ENCODE measurements at regions not wholly inside any gene's neighbourhood (a gene's known extent, or its start where the extent isn't known, plus 50 kb on each side); places are given as distances from the start of the nearest gene placed in this dataset.

GRCh38 chr11:32173977-32174376 is 83.1 kb downstream of the RCN1 start (continued):
- TF ChIP-seq, protein P1, sequence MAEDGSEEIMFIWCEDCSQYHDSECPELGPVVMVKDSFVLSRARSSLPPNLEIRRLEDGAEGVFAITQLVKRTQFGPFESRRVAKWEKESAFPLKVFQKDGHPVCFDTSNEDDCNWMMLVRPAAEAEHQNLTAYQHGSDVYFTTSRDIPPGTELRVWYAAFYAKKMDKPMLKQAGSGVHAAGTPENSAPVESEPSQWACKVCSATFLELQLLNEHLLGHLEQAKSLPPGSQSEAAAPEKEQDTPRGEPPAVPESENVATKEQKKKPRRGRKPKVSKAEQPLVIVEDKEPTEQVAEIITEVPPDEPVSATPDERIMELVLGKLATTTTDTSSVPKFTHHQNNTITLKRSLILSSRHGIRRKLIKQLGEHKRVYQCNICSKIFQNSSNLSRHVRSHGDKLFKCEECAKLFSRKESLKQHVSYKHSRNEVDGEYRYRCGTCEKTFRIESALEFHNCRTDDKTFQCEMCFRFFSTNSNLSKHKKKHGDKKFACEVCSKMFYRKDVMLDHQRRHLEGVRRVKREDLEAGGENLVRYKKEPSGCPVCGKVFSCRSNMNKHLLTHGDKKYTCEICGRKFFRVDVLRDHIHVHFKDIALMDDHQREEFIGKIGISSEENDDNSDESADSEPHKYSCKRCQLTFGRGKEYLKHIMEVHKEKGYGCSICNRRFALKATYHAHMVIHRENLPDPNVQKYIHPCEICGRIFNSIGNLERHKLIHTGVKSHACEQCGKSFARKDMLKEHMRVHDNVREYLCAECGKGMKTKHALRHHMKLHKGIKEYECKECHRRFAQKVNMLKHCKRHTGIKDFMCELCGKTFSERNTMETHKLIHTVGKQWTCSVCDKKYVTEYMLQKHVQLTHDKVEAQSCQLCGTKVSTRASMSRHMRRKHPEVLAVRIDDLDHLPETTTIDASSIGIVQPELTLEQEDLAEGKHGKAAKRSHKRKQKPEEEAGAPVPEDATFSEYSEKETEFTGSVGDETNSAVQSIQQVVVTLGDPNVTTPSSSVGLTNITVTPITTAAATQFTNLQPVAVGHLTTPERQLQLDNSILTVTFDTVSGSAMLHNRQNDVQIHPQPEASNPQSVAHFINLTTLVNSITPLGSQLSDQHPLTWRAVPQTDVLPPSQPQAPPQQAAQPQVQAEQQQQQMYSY (CRISPR knock-in tag; IDR thresholded peaks at IDR 0.05) = no peak
- TF ChIP-seq IKZF1 (conservative IDR thresholded peaks at IDR 0.05) (no peak), KAT2A (conservative IDR thresholded peaks at IDR 0.05; ENCODE audit: control insufficient read depth, low read depth, low read length) (no peak), ASH2L (IDR thresholded peaks at IDR 0.05; ENCODE audit: borderline replicate concordance, low read depth) (no peak), ESRRA (IDR thresholded peaks at IDR 0.05; ENCODE audit: low read length) (no peak)

DNA sequence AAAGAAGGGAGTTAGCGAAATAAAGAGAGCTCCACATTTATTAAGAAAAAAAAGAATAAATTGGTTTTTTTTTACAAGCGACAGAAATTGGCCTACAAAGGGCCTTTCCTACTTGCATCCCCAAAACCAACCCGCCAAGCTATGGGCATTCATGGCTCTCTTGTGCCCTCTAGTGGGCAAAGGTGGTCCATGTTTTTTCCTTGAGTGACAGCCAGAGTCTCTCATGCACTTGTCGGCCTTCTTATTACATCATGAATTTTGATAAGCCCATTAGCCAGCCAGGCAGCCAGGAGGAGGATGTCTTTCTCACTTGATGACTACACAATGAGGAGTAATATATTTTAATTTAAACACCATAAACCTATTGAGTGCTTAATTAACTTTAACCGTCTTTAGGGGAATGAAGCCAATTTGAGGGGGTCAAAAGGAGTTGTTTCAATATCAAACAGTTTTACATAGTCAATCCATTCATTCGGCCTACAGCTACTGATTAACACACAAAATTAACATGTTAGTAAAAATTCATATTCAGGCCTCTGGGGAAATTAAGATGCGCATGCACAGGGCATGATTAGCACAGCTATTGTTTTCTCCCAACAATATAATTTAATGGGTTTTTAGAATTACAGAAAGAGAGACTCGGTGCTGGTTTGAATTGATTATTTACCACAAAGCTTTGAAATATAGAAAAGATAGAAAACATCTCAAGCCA is 85.5 kb downstream of the RCN1 start:
- no peaks in the 10 kb centered on the region for H3K36me3 ChIP-seq (ENCODE audit: control insufficient read depth in 2 of 2, insufficient read depth in 2 of 2, low read length in 1 of 2)
- WGBS (ENCODE audit: insufficient coverage, insufficient replicate concordance, low lambda C conversion rate, missing lambda C conversion rate) = 20% methylated on average over 8 of the region's 8 CpGs
- H3K27me3 ChIP-seq (replicated peaks in 1 of 2; ENCODE audit: control insufficient read depth in 2 of 2, insufficient read depth in 2 of 2, low read length in 1 of 2) = no peaks in the 10 kb centered on the region
- in situ Hi-C loops (cut with MboI) (no loop called here), intact Hi-C loops (cut with micrococcal nuclease; ENCODE audit: unreplicated experiment) (loop anchor here (1.0 to 10.0 kb wide), 7 partner anchors 124 to 1069 kb away; no protein-coding TSS in a partner anchor)
- ChIA-PET SMC1A (ENCODE audit: uncharacterized antibody, unreplicated experiment) (interaction anchor here (0.9 to 12.7 kb wide), 33 partner anchors 9 to 1069 kb away, joined by 3 to 205 read pairs (median 5); no protein-coding TSS in a partner anchor), POLR2A (no interaction called here), RAD21 (ENCODE audit: unreplicated experiment) (interaction anchor here (0.7 to 3.4 kb wide), 23 partner anchors 10 to 1071 kb away, joined by 3 to 39 read pairs (median 5); no protein-coding TSS in a partner anchor), CTCF (interaction anchor here (0.6 to 11.7 kb wide), 56 partner anchors 9 to 1154 kb away, joined by 3 to 306 read pairs (median 5); no protein-coding TSS in a partner anchor)
- no peak overlapping the region for H3K9ac ChIP-seq (ENCODE audit: control insufficient read depth, insufficient read depth, low read length)
- no TSS peak for BruUV-seq (replicated peaks)
- no peak overlapping the region for H3K4me2 ChIP-seq (ENCODE audit: control insufficient read depth, insufficient read depth)
- H3K9me3 ChIP-seq (replicated peaks; ENCODE audit: control insufficient read depth, insufficient read depth, low read length) = no peaks in the 10 kb centered on the region
- no peaks in the 10 kb centered on the region; the same call in 1 of the 2 replicates for H3K4me1 ChIP-seq (ENCODE audit: control insufficient read depth, insufficient read depth, low read length)
- peak; percentile 66 for FAIRE-seq
- H4K20me1 ChIP-seq (ENCODE audit: control insufficient read depth, insufficient read depth) = no peaks in the 10 kb centered on the region
- H2AFZ ChIP-seq (ENCODE audit: control insufficient read depth, low read depth, low read length) = no peak overlapping the region
- no peak overlapping the region for H3K4me3 ChIP-seq
- ATAC-seq = peak; percentile 88
- H3K79me2 ChIP-seq (ENCODE audit: control insufficient read depth, insufficient read depth, low read length) = no peaks in the 10 kb centered on the region
- no peak overlapping the region for H3K27ac ChIP-seq (ENCODE audit: control insufficient read depth, insufficient read depth)
- peak; percentile 64 for DNase-seq (ENCODE audit: low read depth, low spot score)
- peak; percentile 94 for TF ChIP-seq SMC3 (IDR thresholded peaks at IDR 0.05; ENCODE audit: borderline replicate concordance, low read length)
- no peak for TF ChIP-seq BCL11A (IDR thresholded peaks at IDR 0.05; ENCODE audit: low read depth, low read length)
- no peak for TF ChIP-seq ELK1 (IDR thresholded peaks at IDR 0.05; ENCODE audit: low read depth, low read length)
- no peak for TF ChIP-seq ATF2 (IDR thresholded peaks at IDR 0.05; ENCODE audit: low read length)
- TF ChIP-seq RUNX3 (IDR thresholded peaks at IDR 0.05; ENCODE audit: low read length) = peak; percentile 41; the same call in 1 of the 2 replicates
- peak; percentile 98 for TF ChIP-seq PKNOX1 (IDR thresholded peaks at IDR 0.05)
- TF ChIP-seq, protein P2, sequence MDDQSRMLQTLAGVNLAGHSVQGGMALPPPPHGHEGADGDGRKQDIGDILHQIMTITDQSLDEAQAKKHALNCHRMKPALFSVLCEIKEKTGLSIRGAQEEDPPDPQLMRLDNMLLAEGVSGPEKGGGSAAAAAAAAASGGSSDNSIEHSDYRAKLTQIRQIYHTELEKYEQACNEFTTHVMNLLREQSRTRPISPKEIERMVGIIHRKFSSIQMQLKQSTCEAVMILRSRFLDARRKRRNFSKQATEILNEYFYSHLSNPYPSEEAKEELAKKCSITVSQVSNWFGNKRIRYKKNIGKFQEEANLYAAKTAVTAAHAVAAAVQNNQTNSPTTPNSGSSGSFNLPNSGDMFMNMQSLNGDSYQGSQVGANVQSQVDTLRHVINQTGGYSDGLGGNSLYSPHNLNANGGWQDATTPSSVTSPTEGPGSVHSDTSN (IDR thresholded peaks at IDR 0.05; ENCODE audit: insufficient replicate concordance, low read depth, low read length) = peak; percentile 95
- peak; percentile 33; the same call in 1 of the 3 replicates for TF ChIP-seq POU2F2 (IDR thresholded peaks at IDR 0.05; ENCODE audit: borderline replicate concordance, low read depth, low read length)

All from GM12878 (cell line).